Transverse colon (tissue), 4 donors: ENCODE measurements at regions not wholly inside any gene's neighbourhood (a gene's known extent, or its start where the extent isn't known, plus 50 kb on each side); places are given as distances from the start of the nearest gene placed in this dataset.

Experiments used
- CTCF ChIP-seq, 5 experiments: fragments of 200-600 bp in 3 of 5; fragments of 450-650 bp in 2 of 5; sonication (generic) in 3 of 5; IDR thresholded peaks; 1 replicate in 2 of 5; 2 replicates in 3 of 5; pipeline ENCODE4 v1.5.1; 2016 to 2017; ENCODE audit warnings: antibody characterized with exemption in 5 of 5, inconsistent platforms in 3 of 5, mild to moderate bottlenecking in 2 of 5, moderate library complexity in 1 of 5
- POLR2AphosphoS5 ChIP-seq, 3 donors: sonication (generic); formaldehyde crosslinking; IDR thresholded peaks; one replicate each; pipeline ENCODE4 v1.6.1; 2016; ENCODE audit warnings: antibody characterized with exemption in 3 of 3

- no peak for TF ChIP-seq CTCF (IDR thresholded peaks at IDR 0.05)
- TF ChIP-seq POLR2AphosphoS5 (IDR thresholded peaks at IDR 0.05): no peak
Measured at GRCh38 chr4:32706893-32707292, 1986.7 kb downstream of the PCDH7 start.
